ENCODE measurements at regions not wholly inside any gene's neighbourhood (a gene's known extent, or its start where the extent isn't known, plus 50 kb on each side); places are given as distances from the start of the nearest gene placed in this dataset.

DNA sequence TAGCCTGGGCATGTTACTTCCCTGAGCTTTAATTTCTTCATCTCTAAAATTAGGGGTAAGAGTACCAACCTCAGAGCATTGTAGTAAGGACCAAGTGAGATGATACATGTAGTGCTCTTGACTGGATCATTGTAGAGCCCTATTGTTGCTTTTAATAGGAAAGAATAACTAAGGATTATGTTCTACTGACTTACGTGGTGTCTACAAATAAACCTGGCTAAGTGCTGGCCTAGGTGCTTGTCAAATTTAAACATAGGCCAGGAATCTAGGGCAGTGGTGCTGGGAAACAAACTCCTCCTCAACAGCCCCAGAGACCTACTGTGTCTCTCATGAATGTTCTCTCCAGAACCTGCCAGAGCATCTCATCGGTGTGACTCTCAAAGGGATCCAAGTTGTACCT, 69.4 kb downstream of the ABCC12 start:
- Mint-ChIP-seq H3K9me3 (ENCODE audit: low read depth) (peaks cover 3% of the 10 kb centered on the region), H3K4me1 (ENCODE audit: low read depth) (no peaks in the 10 kb centered on the region), H3K27ac (no peak overlapping the region), H3K4me3 (ENCODE audit: low read depth) (no peak overlapping the region), H3K36me3 (ENCODE audit: insufficient read depth) (no peaks in the 10 kb centered on the region), H3K27me3 (no peaks in the 10 kb centered on the region)
- TF ChIP-seq, protein P1, sequence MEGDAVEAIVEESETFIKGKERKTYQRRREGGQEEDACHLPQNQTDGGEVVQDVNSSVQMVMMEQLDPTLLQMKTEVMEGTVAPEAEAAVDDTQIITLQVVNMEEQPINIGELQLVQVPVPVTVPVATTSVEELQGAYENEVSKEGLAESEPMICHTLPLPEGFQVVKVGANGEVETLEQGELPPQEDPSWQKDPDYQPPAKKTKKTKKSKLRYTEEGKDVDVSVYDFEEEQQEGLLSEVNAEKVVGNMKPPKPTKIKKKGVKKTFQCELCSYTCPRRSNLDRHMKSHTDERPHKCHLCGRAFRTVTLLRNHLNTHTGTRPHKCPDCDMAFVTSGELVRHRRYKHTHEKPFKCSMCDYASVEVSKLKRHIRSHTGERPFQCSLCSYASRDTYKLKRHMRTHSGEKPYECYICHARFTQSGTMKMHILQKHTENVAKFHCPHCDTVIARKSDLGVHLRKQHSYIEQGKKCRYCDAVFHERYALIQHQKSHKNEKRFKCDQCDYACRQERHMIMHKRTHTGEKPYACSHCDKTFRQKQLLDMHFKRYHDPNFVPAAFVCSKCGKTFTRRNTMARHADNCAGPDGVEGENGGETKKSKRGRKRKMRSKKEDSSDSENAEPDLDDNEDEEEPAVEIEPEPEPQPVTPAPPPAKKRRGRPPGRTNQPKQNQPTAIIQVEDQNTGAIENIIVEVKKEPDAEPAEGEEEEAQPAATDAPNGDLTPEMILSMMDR (IDR thresholded peaks at IDR 0.05; ENCODE audit: unreplicated experiment) = no peak
- DNase-seq (ENCODE audit: low spot score, unreplicated experiment) = no peak

DNA sequence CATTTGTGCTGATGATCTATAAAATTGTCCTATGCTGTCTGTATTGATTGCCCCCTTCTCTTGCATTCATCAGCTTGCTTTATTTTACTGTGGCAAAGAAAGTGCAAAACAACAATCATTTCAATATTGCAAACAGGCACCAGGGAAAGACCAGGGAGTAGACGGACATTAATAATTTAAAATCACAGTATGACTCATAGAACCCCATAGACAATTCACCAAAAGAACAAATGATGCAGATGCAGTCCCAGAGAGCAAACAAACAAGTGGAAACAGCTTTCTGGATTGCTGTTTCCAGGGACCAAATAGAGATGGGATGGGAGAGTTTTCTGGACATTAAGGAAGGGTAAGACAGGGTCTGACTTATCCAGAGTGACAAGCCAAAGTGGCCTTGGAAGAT, 70.1 kb downstream of the ABCC12 start:
- Mint-ChIP-seq H3K4me1 (ENCODE audit: low read depth) (no peaks in the 10 kb centered on the region), H3K27me3 (no peaks in the 10 kb centered on the region), H3K4me3 (ENCODE audit: low read depth) (no peak overlapping the region), H3K36me3 (ENCODE audit: insufficient read depth) (no peaks in the 10 kb centered on the region), H3K9me3 (ENCODE audit: low read depth) (peaks cover 3% of the 10 kb centered on the region), H3K27ac (no peak overlapping the region)
- no peak for DNase-seq (ENCODE audit: low spot score, unreplicated experiment)
- TF ChIP-seq, protein P1 (IDR thresholded peaks at IDR 0.05; ENCODE audit: unreplicated experiment) = no peak

DNA sequence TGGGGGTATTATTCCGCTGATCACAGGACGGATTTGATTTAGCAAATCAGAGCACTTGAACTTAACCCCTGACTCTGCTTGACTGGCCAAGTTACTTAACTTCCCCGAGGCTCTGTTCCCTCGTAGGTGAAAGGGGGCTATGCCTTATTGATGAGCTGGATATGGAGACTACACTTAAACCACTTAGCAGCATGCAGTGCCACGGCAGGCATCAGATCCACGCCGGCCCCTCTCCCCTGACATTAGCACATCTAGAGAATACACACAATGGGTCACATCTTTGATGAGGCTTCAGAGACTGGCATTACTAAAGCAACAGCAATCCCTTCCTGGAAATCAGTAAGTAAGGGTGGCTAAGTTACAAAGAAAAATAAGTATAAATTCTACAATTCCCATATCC, 71.0 kb downstream of the ABCC12 start:
- H3K27ac Mint-ChIP-seq = no peak overlapping the region
- TF ChIP-seq, protein P1 (IDR thresholded peaks at IDR 0.05; ENCODE audit: unreplicated experiment) = no peak
- no peak overlapping the region for H3K4me3 Mint-ChIP-seq (ENCODE audit: low read depth)
- DNase-seq (ENCODE audit: low spot score, unreplicated experiment) = no peak
- H3K36me3 Mint-ChIP-seq (ENCODE audit: insufficient read depth) = no peaks in the 10 kb centered on the region
- H3K9me3 Mint-ChIP-seq (ENCODE audit: low read depth) = peaks cover 3% of the 10 kb centered on the region
- no peaks in the 10 kb centered on the region for H3K27me3 Mint-ChIP-seq
- H3K4me1 Mint-ChIP-seq (ENCODE audit: low read depth) = no peaks in the 10 kb centered on the region

DNA sequence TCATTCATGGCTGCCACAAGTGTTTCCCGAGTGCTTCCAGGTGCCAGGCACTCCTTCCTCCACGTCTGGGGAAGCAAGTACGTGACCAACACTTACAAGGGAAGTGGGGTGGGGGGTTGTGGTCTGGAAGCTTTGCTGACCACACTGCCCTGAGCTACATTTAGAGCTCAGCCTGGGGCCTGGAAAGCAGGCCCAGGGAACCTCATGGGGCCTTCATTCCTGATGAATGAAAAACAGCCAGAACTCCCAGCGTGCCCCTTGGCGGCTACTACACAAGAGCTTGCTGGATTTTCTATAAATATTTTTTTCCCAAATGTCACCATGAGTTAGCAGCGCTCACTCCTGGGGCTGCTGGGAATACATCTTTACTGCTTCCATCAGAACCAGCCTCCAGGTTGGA, 73.3 kb downstream of the ABCC12 start:
- TF ChIP-seq, protein P1 (IDR thresholded peaks at IDR 0.05; ENCODE audit: unreplicated experiment) = no peak
- Mint-ChIP-seq H3K36me3 (ENCODE audit: insufficient read depth) (no peaks in the 10 kb centered on the region), H3K9me3 (ENCODE audit: low read depth) (peaks cover 3% of the 10 kb centered on the region), H3K4me3 (ENCODE audit: low read depth) (no peak overlapping the region), H3K27ac (no peak overlapping the region), H3K27me3 (no peaks in the 10 kb centered on the region), H3K4me1 (ENCODE audit: low read depth) (no peaks in the 10 kb centered on the region)
- DNase-seq (ENCODE audit: low spot score, unreplicated experiment) = no peak

DNA sequence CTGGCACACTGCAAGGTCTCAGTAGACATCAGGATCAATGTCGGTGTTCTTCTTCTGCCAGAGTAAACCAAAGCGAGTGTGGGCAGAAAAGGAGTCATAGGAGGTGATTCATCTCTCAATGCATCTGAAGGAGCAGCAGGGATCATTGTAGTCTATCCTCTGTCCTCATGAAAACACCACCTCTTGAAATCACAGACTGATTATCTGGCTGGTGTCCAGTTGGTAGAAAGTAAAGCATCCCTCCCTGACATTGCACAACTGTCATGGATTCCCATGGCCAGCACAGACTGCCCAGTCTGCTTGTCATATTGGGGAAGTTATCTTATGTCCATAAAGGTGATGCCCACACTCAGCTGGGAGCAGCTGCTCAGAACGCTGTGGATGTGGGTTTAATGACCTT, 74.1 kb downstream of the ABCC12 start:
- Mint-ChIP-seq H3K27me3 (no peaks in the 10 kb centered on the region), H3K4me1 (ENCODE audit: low read depth) (peaks cover under 1% of the 10 kb centered on the region), H3K4me3 (ENCODE audit: low read depth) (no peak overlapping the region), H3K36me3 (ENCODE audit: insufficient read depth) (no peaks in the 10 kb centered on the region), H3K9me3 (ENCODE audit: low read depth) (peaks cover 3% of the 10 kb centered on the region), H3K27ac (no peak overlapping the region)
- no peak for DNase-seq (ENCODE audit: low spot score, unreplicated experiment)
- TF ChIP-seq, protein P1 (IDR thresholded peaks at IDR 0.05; ENCODE audit: unreplicated experiment) = no peak

Data from progenitor cell of endocrine pancreas (in vitro differentiated cells).